GM23338 (cell line): ENCODE measurements at regions not wholly inside any gene's neighbourhood (a gene's known extent, or its start where the extent isn't known, plus 50 kb on each side); places are given as distances from the start of the nearest gene placed in this dataset.

Experiments used
- ATAC-seq: fragments of 200-7000 bp; cut with Tn5 transposase; 3 replicates; pipeline ENCODE4 v1.9.1; 2020
- DNase-seq: peaks from one replicate; pipeline ENCODE4 v3.0.0-alpha.2; 2015; ENCODE audit warnings: low spot score
- H2AFZ ChIP-seq: fragments of 200-600 bp; sonication (generic); 2 replicates; pipeline ENCODE4 v1.8.0; 2016; ENCODE audit warnings: antibody characterized with exemption, mild to moderate bottlenecking, moderate library complexity
- H3F3A ChIP-seq: fragments of 200-600 bp; sonication (generic); replicated peaks from 2 replicates; pipeline ENCODE4 v1.8.0; 2017; ENCODE audit warnings: antibody characterized with exemption, mixed run types, low read depth
- H3K27ac ChIP-seq: fragments of 200-600 bp; sonication (generic); 2 replicates; pipeline ENCODE4 v1.6.1; 2016; ENCODE audit warnings: low read depth
- H3K27me3 ChIP-seq: fragments of 200-600 bp; sonication (generic); 2 replicates; pipeline ENCODE4 v1.8.0; 2016; ENCODE audit warnings: mild to moderate bottlenecking, mixed run types, moderate library complexity; ENCODE audit not compliant: insufficient read depth
- H3K36me3 ChIP-seq: fragments of 200-600 bp; sonication (generic); 2 replicates; pipeline ENCODE4 v1.8.0; 2016; ENCODE audit warnings: mild to moderate bottlenecking; ENCODE audit not compliant: insufficient read depth
- H3K4me1 ChIP-seq: fragments of 200-600 bp; sonication (generic); 2 replicates; pipeline ENCODE4 v1.8.0; 2016; ENCODE audit warnings: mild to moderate bottlenecking, moderate library complexity; ENCODE audit not compliant: insufficient read depth
- H3K4me2 ChIP-seq: fragments of 200-600 bp; sonication (generic); 2 replicates; pipeline ENCODE4 v1.7.1; 2017; ENCODE audit warnings: mixed run types
- H3K4me3 ChIP-seq: fragments of 200-600 bp; sonication (generic); 2 replicates; pipeline ENCODE4 v1.6.1; 2016; ENCODE audit warnings: mixed run types
- H3K79me2 ChIP-seq: fragments of 200-600 bp; sonication (generic); replicated peaks from 2 replicates; pipeline ENCODE4 v1.8.0; 2017; ENCODE audit warnings: mild to moderate bottlenecking; ENCODE audit not compliant: insufficient read depth
- H3K9me2 ChIP-seq: fragments of 200-600 bp; sonication (generic); 2 replicates; pipeline ENCODE4 v1.8.0; 2017; ENCODE audit not compliant: insufficient read depth
- H4K20me1 ChIP-seq: fragments of 200-600 bp; sonication (generic); replicated peaks from 2 replicates; pipeline ENCODE4 v1.8.0; 2017; ENCODE audit warnings: mild to moderate bottlenecking; ENCODE audit not compliant: insufficient read depth
- H3K27ac Mint-ChIP-seq: 2 replicates; pipeline ENCODE4 v1.8.0; 2020; ENCODE audit warnings: inconsistent platforms, mild to moderate bottlenecking, moderate library complexity, mixed read lengths
- H3K27me3 Mint-ChIP-seq: 3 replicates; pipeline ENCODE4 v1.8.0; 2022; ENCODE audit warnings: low read depth, mild to moderate bottlenecking, moderate library complexity, mixed read lengths, inconsistent platforms; ENCODE audit not compliant: insufficient read depth, poor library complexity
- H3K36me3 Mint-ChIP-seq: 3 replicates; pipeline ENCODE4 v1.8.0; 2021; ENCODE audit warnings: low read depth, mild to moderate bottlenecking, inconsistent platforms, moderate library complexity, mixed read lengths
- H3K4me1 Mint-ChIP-seq: 3 replicates; pipeline ENCODE4 v1.8.0; 2020; ENCODE audit warnings: mild to moderate bottlenecking, inconsistent platforms, mixed read lengths
- H3K4me3 Mint-ChIP-seq: 3 replicates; pipeline ENCODE4 v1.8.0; 2021; ENCODE audit warnings: moderate library complexity, mild to moderate bottlenecking, inconsistent platforms, mixed read lengths
- H3K9me3 Mint-ChIP-seq: 3 replicates; pipeline ENCODE4 v1.8.0; 2020; ENCODE audit warnings: moderate library complexity, mild to moderate bottlenecking, inconsistent platforms, mixed read lengths
- CREB1 ChIP-seq: fragments of 250-450 bp; sonication (Bioruptor Pico); IDR thresholded peaks from 2 replicates; pipeline ENCODE4 v1.5.0; 2020; ENCODE audit warnings: low read depth, mild to moderate bottlenecking, moderate library complexity
- EZH2phosphoT487 ChIP-seq: fragments of 200-600 bp; sonication (generic); IDR thresholded peaks from one replicate; pipeline ENCODE4 v1.8.1; 2018; ENCODE audit warnings: antibody characterized with exemption; ENCODE audit not compliant: unreplicated experiment
- JUNB ChIP-seq: IDR thresholded peaks from one replicate; pipeline ENCODE4 v1.6.1; 2016; ENCODE audit warnings: antibody characterized with exemption; ENCODE audit not compliant: unreplicated experiment
- NANOG ChIP-seq: IDR thresholded peaks from 2 replicates; pipeline ENCODE4 v1.6.1; 2016; ENCODE audit warnings: antibody characterized with exemption, borderline replicate concordance
- REST ChIP-seq: IDR thresholded peaks from one replicate; pipeline ENCODE4 v1.6.1; 2018; ENCODE audit warnings: antibody characterized with exemption; ENCODE audit not compliant: unreplicated experiment
- ZNF114 ChIP-seq: fragments of 250-450 bp; sonication (Bioruptor Pico); IDR thresholded peaks from 2 replicates; pipeline ENCODE4 v1.5.0; 2020; ENCODE audit warnings: mild to moderate bottlenecking, moderate library complexity
- ZNF331 ChIP-seq: fragments of 250-450 bp; sonication (Bioruptor Pico); IDR thresholded peaks from 2 replicates; pipeline ENCODE4 v1.5.0; 2020; ENCODE audit warnings: low read depth, mild to moderate bottlenecking, moderate library complexity
- ZNF462 ChIP-seq: fragments of 250-450 bp; sonication (Bioruptor Pico); IDR thresholded peaks from 2 replicates; pipeline ENCODE4 v1.5.0; 2020; ENCODE audit warnings: mild to moderate bottlenecking, moderate library complexity
- TF ChIP-seq, protein P1 (sequence below), 2 experiments: fragments of 200-600 bp in 1 of 2; sonication (generic) in 1 of 2; conservative IDR thresholded peaks; 2 replicates each; pipeline versions ENCODE4 v1.5.1 to v1.6.1; 2016 to 2017; ENCODE audit warnings: antibody characterized with exemption in 2 of 2, low read depth in 2 of 2, mild to moderate bottlenecking in 2 of 2, moderate library complexity in 1 of 2
- TF ChIP-seq, protein P2 (sequence below): IDR thresholded peaks from 2 replicates; pipeline ENCODE4 v1.6.1; 2016; ENCODE audit warnings: antibody characterized with exemption

GRCh38 chr3:181851063-181851462 is 139.3 kb downstream of the SOX2 start (continued):
- TF ChIP-seq, protein P1, sequence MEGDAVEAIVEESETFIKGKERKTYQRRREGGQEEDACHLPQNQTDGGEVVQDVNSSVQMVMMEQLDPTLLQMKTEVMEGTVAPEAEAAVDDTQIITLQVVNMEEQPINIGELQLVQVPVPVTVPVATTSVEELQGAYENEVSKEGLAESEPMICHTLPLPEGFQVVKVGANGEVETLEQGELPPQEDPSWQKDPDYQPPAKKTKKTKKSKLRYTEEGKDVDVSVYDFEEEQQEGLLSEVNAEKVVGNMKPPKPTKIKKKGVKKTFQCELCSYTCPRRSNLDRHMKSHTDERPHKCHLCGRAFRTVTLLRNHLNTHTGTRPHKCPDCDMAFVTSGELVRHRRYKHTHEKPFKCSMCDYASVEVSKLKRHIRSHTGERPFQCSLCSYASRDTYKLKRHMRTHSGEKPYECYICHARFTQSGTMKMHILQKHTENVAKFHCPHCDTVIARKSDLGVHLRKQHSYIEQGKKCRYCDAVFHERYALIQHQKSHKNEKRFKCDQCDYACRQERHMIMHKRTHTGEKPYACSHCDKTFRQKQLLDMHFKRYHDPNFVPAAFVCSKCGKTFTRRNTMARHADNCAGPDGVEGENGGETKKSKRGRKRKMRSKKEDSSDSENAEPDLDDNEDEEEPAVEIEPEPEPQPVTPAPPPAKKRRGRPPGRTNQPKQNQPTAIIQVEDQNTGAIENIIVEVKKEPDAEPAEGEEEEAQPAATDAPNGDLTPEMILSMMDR (conservative IDR thresholded peaks at IDR 0.05; ENCODE audit: low read depth in 2 of 2), result no peak
- TF ChIP-seq ZNF462 (CRISPR knock-in tag), result no peak

- no peaks in the 10 kb centered on the region for H3K9me3 Mint-ChIP-seq
- Histone ChIP-seq H2AFZ (peak overlapping the region; percentile 90), H3K9me2 (no peaks in the 10 kb centered on the region), H3K4me1 (peaks cover 34% of the 10 kb centered on the region), H3K4me3 (no peak overlapping the region), H3F3A (no peaks in the 10 kb centered on the region; the same call in 1 of the 2 replicates), H3K27ac (no peak overlapping the region), H3K79me2 (no peaks in the 10 kb centered on the region), H3K27me3 (no peaks in the 10 kb centered on the region), H4K20me1 (no peaks in the 10 kb centered on the region), H3K36me3 (no peaks in the 10 kb centered on the region), H3K4me2 (no peak overlapping the region)
- H3K4me1 Mint-ChIP-seq, result peaks cover 29% of the 10 kb centered on the region
- H3K27ac Mint-ChIP-seq, result no peak overlapping the region
- H3K4me3 Mint-ChIP-seq, result no peak overlapping the region
- ATAC-seq (no peak), DNase-seq (no peak)
- H3K27me3 Mint-ChIP-seq, result peaks cover 6% of the 10 kb centered on the region
- no peaks in the 10 kb centered on the region for H3K36me3 Mint-ChIP-seq
- TF ChIP-seq, protein P2, sequence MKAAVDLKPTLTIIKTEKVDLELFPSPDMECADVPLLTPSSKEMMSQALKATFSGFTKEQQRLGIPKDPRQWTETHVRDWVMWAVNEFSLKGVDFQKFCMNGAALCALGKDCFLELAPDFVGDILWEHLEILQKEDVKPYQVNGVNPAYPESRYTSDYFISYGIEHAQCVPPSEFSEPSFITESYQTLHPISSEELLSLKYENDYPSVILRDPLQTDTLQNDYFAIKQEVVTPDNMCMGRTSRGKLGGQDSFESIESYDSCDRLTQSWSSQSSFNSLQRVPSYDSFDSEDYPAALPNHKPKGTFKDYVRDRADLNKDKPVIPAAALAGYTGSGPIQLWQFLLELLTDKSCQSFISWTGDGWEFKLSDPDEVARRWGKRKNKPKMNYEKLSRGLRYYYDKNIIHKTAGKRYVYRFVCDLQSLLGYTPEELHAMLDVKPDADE, result no peak
- TF ChIP-seq ZNF331, result no peak
- TF ChIP-seq, protein P1 (conservative IDR thresholded peaks at IDR 0.05; ENCODE audit: low read depth in 2 of 2), result no peak
- TF ChIP-seq NANOG, result no peak
- TF ChIP-seq EZH2phosphoT487, result no peak
- TF ChIP-seq ZNF114 (CRISPR knock-in tag), result no peak
- no peak for TF ChIP-seq JUNB
- TF ChIP-seq REST, result no peak
- TF ChIP-seq CREB1 (CRISPR knock-in tag), result no peak
These were observed 144.1 kb downstream of the SOX2 start for GRCh38 chr3:181855825-181856224.
